ENCODE measurements at regions not wholly inside any gene's neighbourhood (a gene's known extent, or its start where the extent isn't known, plus 50 kb on each side); places are given as distances from the start of the nearest gene placed in this dataset.

DNA sequence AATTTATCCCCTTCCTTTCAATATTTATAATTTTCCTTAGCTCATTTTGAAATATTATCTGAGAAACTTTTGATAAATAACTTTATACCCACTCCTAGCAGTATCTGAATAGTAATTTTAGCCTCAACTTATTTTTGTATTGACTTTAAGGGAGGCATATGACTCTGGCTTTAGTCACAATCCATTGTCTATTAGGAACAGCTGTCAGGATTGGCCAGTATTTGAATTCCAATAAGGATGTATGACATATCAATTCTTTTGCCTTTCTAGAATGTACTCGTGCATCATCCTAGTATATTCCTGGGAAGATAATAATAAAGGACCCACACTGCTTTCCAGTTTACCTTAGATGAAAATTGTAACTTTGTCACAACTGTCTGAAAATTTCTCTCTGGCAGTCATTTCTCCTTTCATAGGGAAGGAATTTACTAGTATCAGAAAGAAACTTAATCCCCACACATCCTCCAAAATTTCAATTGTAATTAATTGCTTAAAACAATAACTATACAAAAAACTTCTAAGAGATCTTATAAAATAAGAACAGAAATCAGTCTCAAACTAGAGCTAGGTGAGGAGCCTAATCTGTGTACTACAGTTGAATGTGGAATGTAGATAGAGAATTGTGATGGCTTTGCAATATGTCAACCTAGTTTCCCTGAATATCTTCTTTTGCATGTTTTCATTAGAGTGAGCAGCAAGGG, 121.0 kb upstream of the EPHA5 start:
- no peak for DNase-seq (ENCODE audit: low read depth in 2 of 2)

GRCh38 chr4:65789805-65790204, 119.5 kb upstream of the EPHA5 start:
- DNase-seq (ENCODE audit: low read depth in 2 of 2) = no peak

DNA sequence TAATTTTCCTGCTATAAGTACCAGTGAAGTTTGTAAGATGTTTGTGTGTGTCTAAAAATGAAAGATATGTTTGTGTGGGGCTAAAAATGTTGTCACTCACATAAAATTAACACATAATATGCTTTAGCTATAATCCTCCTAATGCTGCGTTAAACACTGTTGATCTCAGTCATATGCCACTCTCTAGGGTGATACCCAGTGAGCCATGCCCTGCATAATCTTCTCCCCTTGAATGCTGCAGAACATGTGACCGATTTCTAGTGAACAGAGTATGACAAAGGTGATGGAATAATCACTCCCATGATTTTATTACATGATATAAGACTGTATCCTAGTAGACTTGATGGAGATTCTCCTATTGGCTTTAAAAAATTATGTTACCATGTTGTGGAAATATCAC, 119.1 kb upstream of the EPHA5 start:
- no peak for DNase-seq (ENCODE audit: low read depth in 2 of 2)

DNA sequence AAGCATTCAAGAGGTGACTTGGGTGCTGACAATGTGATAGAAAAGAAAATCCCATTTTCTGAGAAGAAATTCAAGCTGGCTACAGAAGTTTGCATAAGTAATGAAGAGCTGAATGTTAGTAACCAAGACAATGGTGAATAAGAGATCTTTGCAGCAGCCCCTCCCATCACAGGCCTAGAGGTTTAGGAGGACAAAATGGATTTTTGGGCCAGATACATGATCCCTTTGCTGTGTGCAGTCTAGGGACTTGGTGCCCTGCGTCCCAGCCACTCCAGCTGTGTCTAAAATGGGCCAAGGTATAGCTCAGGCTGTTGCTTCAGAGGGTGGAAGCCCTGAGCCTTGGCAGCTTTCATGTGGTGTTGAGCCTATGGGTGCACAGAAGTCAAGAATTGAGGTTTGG, 107.0 kb upstream of the EPHA5 start:
- DNase-seq (ENCODE audit: low read depth in 2 of 2) = no peak

- DNase-seq (ENCODE audit: low read depth in 2 of 2) = no peak
Measured at GRCh38 chr4:65773636-65774035, 103.3 kb upstream of the EPHA5 start.

DNA sequence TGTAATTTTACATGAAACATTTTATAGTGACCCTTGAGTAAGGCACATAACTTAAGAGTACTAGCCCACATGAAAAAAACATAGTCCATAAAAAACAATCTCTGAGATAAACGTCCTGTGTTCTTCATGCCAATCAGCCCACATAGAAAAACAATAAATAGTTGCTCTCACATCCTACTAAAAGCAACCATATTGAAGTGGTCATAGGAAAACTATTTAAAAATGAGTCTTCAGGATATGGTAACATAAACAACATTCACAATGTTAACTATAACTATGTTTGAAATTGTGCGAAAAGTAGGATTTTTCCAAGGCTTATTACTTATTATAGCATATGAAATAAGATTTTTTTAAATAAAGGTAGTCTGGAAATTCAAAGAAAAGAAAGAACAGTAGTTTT, 77.1 kb upstream of the EPHA5 start:
- DNase-seq (ENCODE audit: low read depth in 2 of 2) = no peak

- DNase-seq (ENCODE audit: low read depth in 2 of 2) = no peak
Measured at GRCh38 chr4:65738134-65738533, 67.8 kb upstream of the EPHA5 start.

DNA sequence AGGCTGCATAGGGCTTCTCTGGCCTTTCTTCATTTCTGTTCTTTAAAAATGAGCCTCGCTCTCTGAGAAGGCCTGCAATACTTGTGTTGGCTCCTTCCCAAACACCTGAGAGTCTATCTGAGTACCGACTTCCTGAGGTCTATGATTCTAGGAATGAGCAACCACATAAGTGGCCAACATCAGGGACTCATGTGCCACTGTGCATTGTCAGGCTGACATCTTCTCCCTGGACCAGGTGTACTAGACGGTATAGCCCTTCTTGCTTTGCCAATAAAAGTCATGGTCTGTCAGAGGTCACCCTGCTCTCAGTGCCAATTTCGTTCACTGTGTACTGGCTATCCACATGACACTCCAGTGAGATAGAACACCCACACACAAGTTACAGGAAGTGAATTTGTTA, 67.4 kb upstream of the EPHA5 start:
- no peak for DNase-seq (ENCODE audit: low read depth in 2 of 2)

DNA sequence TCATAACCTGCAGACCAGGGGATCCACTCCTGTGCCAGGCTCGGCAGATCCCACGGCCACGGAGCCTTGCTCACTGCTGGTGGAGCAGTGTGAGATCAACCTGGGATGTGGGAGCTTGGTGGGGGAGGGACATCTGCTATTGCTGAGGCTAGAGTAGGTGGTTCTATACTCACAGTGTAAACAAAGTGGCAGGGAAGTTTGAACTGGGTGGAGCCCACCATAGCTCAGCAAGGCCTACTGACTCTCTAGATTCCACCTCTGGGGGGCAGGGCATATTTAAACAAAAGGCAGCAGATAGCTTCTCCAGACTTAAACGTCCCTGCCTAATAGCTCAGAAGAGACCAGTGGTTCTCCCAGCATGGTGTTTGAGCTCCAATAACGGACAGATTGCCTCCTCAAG, 54.7 kb upstream of the EPHA5 start:
- no peak for DNase-seq (ENCODE audit: low read depth in 2 of 2)
